Right cardiac atrium (tissue), 5 donors: ENCODE measurements at regions not wholly inside any gene's neighbourhood (a gene's known extent, or its start where the extent isn't known, plus 50 kb on each side); places are given as distances from the start of the nearest gene placed in this dataset.
A peak's percentile ranks its signal among the peaks of the same experiment; 100 is the strongest.

Source experiments
- ATAC-seq, 2 donors: fragments of 200-7000 bp; cut with Tn5 transposase; one replicate each; pipeline versions ENCODE4 v1.8.0 to v1.9.1; 2020; ENCODE audit warnings: moderate library complexity in 2 of 2, mild to moderate bottlenecking in 1 of 2
- DNase-seq, 3 donors: peaks; one replicate each; pipeline ENCODE4 v3.0.0-alpha.2; 2020
- H3K27ac ChIP-seq: one replicate; pipeline ENCODE4 v1.5.1; 2013; ENCODE audit warnings: mild to moderate bottlenecking, low read length, control low read depth, moderate library complexity
- H3K27me3 ChIP-seq: one replicate; pipeline ENCODE4 v1.6.1; 2013; ENCODE audit not compliant: control insufficient read depth, insufficient read depth
- H3K4me1 ChIP-seq: one replicate; pipeline ENCODE4 v1.6.1; 2013; ENCODE audit warnings: low read length; ENCODE audit not compliant: control insufficient read depth, insufficient read depth
- H3K4me3 ChIP-seq: one replicate; pipeline ENCODE4 v1.5.1; 2013; ENCODE audit warnings: low read length, control low read depth
- H3K9me3 ChIP-seq: one replicate; pipeline ENCODE4 v1.6.1; 2013; ENCODE audit warnings: low read length; ENCODE audit not compliant: control insufficient read depth
- WGBS: extraction: QIAGEN DNeasy Blood & Tissue Kit; methylation state at CpG from one replicate; pipeline ENCODE4 v1.1.7; 2013; 5-methylcytosine and 5-hydroxymethylcytosine counted together
- intact Hi-C, 4 donors: fragments of 100-400 bp; cut with DNase I; formaldehyde crosslinking; loops; one replicate each; pipeline versions ENCODE4 v1.11.0 to v1.14.0; 2022 to 2023
- donor health status: healthy with polysubstance abuse.
- donor health status: DM: no; HTN: yes; CAD: no.
- donor health status: DM: no; HTN: no; CAD: no.
- donor health status: DM: no; HTN: yes; CAD: no; lungs with severe emphysema.
- donor health status: DM: yes; HTN: yes; CAD: no.

DNA sequence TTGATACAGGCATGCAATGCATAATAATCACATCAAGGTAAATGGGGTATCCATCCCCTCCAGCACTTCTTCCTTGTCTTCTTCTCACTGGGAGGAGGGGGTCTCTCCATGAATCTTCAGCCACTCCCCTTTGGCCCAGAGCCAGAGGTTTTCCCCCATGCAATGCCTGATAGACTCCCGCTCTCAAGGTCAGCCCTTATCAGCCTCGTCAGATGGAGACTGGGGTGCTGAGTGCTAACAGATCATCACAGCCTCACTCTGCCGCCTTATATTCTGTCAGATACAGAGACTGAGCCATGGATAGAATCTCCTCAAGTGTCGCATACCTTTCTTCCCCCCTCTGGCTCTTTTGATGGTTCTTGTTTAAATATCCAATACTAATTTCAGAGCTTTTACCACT, 503.1 kb downstream of the AACS start:
- DNase-seq (peak in 1 of 3 donors; percentile 31), ATAC-seq (no peak)
- Histone ChIP-seq H3K4me3 (no peak overlapping the region), H3K4me1 (no peaks in the 10 kb centered on the region), H3K9me3 (no peaks in the 10 kb centered on the region), H3K27ac (no peak overlapping the region), H3K27me3 (no peaks in the 10 kb centered on the region)
- intact Hi-C loops = no loop called here
- WGBS = 23% methylated on average over 4 of the region's 4 CpGs

DNA sequence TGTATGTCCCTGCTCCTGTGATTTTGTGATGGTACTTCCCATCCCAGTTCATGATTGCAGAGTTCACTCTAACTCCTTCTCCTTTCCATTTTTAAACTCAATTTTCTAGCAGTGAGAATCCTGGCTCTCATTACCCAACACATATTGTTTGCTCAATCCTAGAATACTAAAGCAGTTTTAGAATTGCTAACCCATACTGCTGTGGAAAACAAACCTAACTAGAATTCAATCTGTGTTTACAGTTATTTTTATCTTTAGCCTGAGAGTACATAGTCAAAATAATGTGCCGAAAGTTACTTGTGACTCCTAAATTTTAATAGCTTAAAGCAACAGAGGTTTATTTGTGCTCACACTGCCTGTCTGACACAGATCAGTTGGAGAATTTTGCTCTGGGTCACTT, 508.0 kb downstream of the AACS start:
- 76% methylated on average over 1 of the region's 1 CpG for WGBS
- Histone ChIP-seq H3K27ac (no peak overlapping the region), H3K4me3 (no peak overlapping the region)

DNA sequence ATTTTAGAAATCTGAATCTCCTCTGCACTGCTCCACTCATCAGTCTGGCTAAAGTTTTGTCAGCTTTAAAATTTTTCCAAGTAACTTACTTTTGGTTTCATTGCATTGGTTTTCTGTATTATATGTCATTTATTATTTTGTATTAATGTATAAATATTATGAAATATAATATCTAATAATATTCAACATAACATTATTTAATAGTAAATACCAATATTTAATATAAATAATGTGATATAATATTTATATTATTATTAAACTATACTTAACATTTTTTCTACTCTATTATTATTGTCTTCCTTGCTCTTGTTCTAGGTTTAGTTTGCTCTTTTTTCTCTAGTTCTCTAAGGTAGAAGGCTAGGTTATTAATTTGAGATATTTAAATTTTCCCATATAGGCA, 512.1 kb downstream of the AACS start:
- DNase-seq (no peak), ATAC-seq (no peak)
- no peaks in the 10 kb centered on the region for H3K27me3 ChIP-seq
- H3K27ac ChIP-seq = no peak overlapping the region
- H3K9me3 ChIP-seq = no peaks in the 10 kb centered on the region
- intact Hi-C loops = no loop called here
- no peaks in the 10 kb centered on the region for H3K4me1 ChIP-seq
- no peak overlapping the region for H3K4me3 ChIP-seq

More for the DNA sequence above, 508.0 kb downstream of the AACS start:
- ATAC-seq (no peak), DNase-seq (no peak)
- Histone ChIP-seq H3K9me3 (no peaks in the 10 kb centered on the region), H3K4me1 (no peaks in the 10 kb centered on the region), H3K27me3 (no peaks in the 10 kb centered on the region)
- intact Hi-C loops = no loop called here

DNA sequence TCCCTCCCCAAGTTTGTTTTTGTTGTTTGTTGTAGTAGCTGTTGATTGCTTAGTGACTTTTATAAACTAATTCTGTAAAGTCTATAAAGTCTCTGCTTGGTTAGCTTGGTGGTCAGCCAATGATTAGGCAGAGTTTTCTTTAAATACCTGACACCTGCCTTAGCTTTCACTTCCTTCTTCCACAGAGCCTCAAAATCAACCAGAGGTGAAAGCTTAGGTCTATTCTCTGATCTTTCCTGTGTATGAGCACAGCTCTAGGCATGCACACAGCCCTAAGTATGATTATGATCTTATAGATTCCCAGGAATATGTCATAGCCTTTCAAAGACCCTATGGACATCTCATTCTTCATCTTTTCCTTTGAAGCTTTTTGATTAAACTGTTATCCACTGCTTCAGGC, 514.7 kb downstream of the AACS start:
- Histone ChIP-seq H3K4me1 (no peaks in the 10 kb centered on the region), H3K9me3 (no peaks in the 10 kb centered on the region), H3K27me3 (no peaks in the 10 kb centered on the region), H3K4me3 (no peak overlapping the region), H3K27ac (no peak overlapping the region)
- no peak for DNase-seq
- no peak for ATAC-seq
- intact Hi-C loops = no loop called here

DNA sequence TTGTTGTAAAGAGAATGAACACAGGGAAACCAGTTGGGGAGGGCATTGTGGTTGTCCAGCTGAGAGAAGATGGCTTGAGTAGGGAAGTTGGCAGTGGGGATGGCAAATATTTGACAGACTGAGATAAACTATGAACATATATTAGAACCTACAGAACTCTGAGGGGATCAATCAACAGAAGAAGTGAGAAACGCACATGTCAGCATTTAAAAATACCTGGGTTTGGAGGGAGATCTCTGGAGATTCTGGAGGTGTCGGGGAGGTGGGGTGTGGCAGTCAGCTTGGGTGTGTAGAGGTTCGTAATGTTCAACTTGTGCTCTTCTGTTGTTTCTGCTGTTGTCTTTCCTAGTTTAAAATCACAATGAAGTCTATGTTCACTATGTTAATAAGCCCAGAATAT, 517.8 kb downstream of the AACS start:
- ATAC-seq = no peak
- DNase-seq = no peak
- no peaks in the 10 kb centered on the region for H3K4me1 ChIP-seq
- intact Hi-C loops = no loop called here
- H3K27ac ChIP-seq = no peak overlapping the region
- 79% methylated on average over 3 of the region's 3 CpGs for WGBS
- H3K4me3 ChIP-seq = no peak overlapping the region
- H3K9me3 ChIP-seq = no peaks in the 10 kb centered on the region
- no peaks in the 10 kb centered on the region for H3K27me3 ChIP-seq

DNA sequence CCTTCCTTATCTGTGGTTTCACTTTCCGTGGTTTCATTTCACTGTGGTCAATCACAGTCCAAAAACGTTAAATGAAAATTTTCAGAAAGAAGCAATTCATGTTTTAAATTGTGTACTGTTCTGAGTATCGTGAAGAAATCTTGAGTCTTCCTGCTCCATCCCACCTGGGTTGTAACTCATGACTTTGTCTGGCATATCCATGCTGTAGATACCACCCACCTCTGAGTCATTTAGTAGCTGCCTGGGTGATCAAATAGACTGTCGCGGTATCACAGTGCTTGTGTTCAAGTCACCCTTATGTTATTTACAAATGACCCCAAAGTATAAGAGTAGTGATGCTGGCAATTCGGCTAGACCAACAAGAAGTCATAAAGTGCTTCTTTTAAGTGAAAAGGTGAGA, 521.2 kb downstream of the AACS start:
- no peaks in the 10 kb centered on the region for H3K4me1 ChIP-seq
- no peak overlapping the region for H3K4me3 ChIP-seq
- H3K27me3 ChIP-seq = no peaks in the 10 kb centered on the region
- WGBS = 77% methylated on average over 6 of the region's 6 CpGs
- no peak overlapping the region for H3K27ac ChIP-seq
- no peak for DNase-seq
- intact Hi-C loops = no loop called here
- no peak for ATAC-seq
- H3K9me3 ChIP-seq = no peaks in the 10 kb centered on the region

DNA sequence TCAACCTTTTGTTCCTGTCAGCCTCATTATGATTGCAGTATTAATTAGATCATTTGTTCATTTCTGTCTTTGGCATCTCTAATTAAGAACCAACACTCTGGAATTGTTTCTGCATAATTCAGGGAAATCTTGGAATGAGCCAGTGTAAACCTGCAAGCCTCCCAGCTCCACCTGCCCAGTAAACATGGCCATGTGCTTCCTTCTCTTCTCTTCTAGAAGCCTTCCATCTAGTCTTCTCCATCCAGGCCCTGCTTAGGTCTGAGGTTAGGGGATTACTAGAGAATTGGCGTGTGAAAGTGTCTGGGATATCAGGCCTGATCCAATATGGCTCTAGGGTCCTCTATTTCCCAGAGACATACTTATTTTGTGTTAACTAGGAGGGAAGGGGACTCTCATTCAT, 528.0 kb downstream of the AACS start:
- Histone ChIP-seq H3K27ac (no peak overlapping the region), H3K4me3 (no peak overlapping the region), H3K4me1 (no peaks in the 10 kb centered on the region), H3K27me3 (no peaks in the 10 kb centered on the region), H3K9me3 (no peaks in the 10 kb centered on the region)
- 33% methylated on average over 1 of the region's 1 CpG for WGBS
- intact Hi-C loops = no loop called here
- DNase-seq (no peak), ATAC-seq (no peak)

DNA sequence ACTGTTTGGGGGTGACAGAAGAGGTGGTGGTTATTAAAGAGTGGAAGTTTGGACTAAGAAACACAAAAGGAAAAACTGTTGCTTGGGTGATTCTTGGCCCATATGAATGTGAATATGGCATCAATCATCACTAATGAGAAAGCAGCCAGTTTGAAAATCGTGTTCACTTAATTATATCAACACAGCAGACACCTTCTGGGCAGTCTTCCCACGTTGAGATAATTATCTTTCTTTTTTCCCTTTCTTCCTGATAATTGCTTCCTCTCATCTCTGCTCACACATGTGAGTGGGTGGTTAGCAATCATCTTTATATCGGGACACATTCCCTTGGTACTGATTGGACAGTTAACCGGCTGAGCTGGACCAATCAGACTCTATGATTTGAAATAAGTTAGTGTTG, 539.7 kb downstream of the AACS start:
- no peak overlapping the region for H3K4me3 ChIP-seq

DNA sequence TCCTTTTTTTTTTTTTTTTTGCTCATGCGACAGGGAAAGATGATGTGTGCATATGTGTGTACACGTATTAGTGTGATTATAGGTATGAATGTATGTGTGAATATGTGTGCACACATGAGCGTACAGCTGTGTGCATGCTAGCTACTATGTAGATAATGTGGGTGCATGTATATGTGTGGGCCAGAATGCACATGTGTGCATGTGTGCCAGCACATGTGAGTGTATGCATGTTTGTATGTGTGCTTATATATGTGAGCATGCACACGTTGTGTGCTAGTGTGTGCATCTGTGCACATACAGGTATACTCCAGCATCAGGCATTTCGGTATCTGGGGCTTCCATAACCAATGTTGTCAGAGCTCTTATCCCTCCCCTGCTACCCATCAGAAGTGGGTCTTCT, 541.1 kb downstream of the AACS start:
- H3K27ac ChIP-seq = no peak overlapping the region
- H3K9me3 ChIP-seq = no peaks in the 10 kb centered on the region
- no peaks in the 10 kb centered on the region for H3K27me3 ChIP-seq
- no peak for DNase-seq
- no peak overlapping the region for H3K4me3 ChIP-seq
- intact Hi-C loops = no loop called here
- no peaks in the 10 kb centered on the region for H3K4me1 ChIP-seq
- ATAC-seq = no peak
- 84% methylated on average over 5 of the region's 5 CpGs for WGBS

More for the DNA sequence above, 539.7 kb downstream of the AACS start:
- Histone ChIP-seq H3K27ac (no peak overlapping the region), H3K4me1 (no peaks in the 10 kb centered on the region), H3K9me3 (no peaks in the 10 kb centered on the region), H3K27me3 (no peaks in the 10 kb centered on the region)
- ATAC-seq (no peak), DNase-seq (no peak)
- WGBS = 43% methylated on average over 4 of the region's 4 CpGs
- intact Hi-C loops = no loop called here

DNA sequence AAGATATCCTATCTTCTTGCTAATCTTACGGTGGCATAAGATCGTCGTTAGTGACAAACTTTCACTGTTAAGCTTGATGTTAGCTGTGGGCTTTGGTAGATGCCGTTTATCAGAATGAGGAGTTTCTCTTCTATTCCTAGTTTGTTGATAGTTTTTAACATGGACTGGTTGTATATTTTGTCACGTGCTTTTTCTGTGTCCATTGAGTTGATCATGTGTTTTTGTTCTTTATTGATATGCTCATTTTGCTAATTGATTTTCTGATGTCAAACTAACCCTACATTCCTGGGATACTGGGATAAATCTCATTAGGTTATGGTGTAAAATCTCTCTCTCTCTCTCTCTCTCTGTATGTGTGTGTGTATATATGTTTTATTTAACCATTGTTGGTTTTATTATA, 545.1 kb downstream of the AACS start:
- DNase-seq (no peak), ATAC-seq (no peak)
- Histone ChIP-seq H3K27me3 (no peaks in the 10 kb centered on the region), H3K4me1 (no peaks in the 10 kb centered on the region), H3K27ac (no peak overlapping the region), H3K9me3 (no peaks in the 10 kb centered on the region), H3K4me3 (no peak overlapping the region)
- intact Hi-C loops = no loop called here
- 71% methylated on average over 5 of the region's 5 CpGs for WGBS

DNA sequence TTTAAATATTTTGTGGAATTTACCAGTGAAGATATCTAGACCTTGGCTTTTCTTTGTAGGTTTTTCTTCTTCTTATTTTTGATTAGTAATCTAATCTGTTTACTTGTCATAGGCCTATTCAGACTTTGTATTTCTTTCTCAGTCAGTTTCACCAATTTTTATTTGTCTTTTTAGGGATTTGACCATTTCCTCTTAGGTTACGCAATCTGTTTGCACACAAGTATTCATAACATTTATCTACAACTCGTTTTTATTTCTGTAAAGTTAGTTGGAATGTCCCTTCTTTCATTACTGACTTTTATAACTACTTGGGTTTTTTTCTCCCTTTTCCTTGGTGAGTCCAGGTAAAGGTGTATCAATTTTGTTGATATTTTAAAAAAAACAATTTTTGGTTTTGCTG, 545.7 kb downstream of the AACS start:
- no peaks in the 10 kb centered on the region for H3K4me1 ChIP-seq
- ATAC-seq = no peak
- no peak overlapping the region for H3K27ac ChIP-seq
- H3K27me3 ChIP-seq = no peaks in the 10 kb centered on the region
- intact Hi-C loops = no loop called here
- no peaks in the 10 kb centered on the region for H3K9me3 ChIP-seq
- WGBS = 66% methylated on average over 2 of the region's 2 CpGs
- H3K4me3 ChIP-seq = no peak overlapping the region
- no peak for DNase-seq

DNA sequence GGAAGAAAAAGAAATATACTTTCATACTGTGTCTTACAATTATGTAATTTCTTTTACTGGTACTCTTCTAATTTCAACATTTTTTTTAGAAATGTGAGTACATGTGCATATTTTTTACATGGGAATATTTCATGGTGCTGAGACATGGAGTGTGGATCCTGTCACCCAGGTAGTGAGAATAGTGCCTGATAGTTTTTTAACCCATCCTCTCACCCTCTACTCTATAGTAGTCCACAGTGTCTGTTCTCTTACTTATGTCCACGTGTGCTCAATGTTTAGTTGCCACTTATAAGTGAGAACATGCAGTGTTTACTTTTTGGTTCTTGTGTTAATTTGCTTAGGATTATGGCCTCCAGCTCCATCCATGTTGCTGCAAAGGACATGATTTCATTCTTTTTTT, 548.8 kb downstream of the AACS start:
- Histone ChIP-seq H3K9me3 (no peaks in the 10 kb centered on the region), H3K4me1 (no peaks in the 10 kb centered on the region), H3K27ac (no peak overlapping the region), H3K4me3 (no peak overlapping the region), H3K27me3 (no peaks in the 10 kb centered on the region)
- intact Hi-C loops = no loop called here
- WGBS = 80% methylated on average over 1 of the region's 1 CpG
- DNase-seq = no peak
- ATAC-seq = no peak
